CD14-positive monocyte (primary cell): ENCODE measurements at regions not wholly inside any gene's neighbourhood (a gene's known extent, or its start where the extent isn't known, plus 50 kb on each side); places are given as distances from the start of the nearest gene placed in this dataset.

Experiments
- DNase-seq, 3 donors: peaks; one replicate each; pipeline ENCODE4 v3.0.0-alpha.2; 2011 to 2022
- H2AFZ ChIP-seq: 2 replicates; pipeline ENCODE4 v1.6.0; 2012; ENCODE audit warnings: mild to moderate bottlenecking, low read depth, low read length, inconsistent platforms; ENCODE audit not compliant: insufficient read depth, poor library complexity, severe bottlenecking
- H3K27ac ChIP-seq, 2 donors: 1 replicate in 1 of 2; 2 replicates in 1 of 2; pipeline ENCODE4 v1.5.1; 2012 to 2013; ENCODE audit warnings: low read length in 2 of 2, control low read depth in 1 of 2, inconsistent platforms in 1 of 2, low read depth in 1 of 2, mild to moderate bottlenecking in 1 of 2
- H3K27me3 ChIP-seq, 2 donors: one replicate each; pipeline versions ENCODE4 v1.6.0 to v1.6.1; 2011 to 2013; ENCODE audit warnings: low read length in 2 of 2; ENCODE audit not compliant: control insufficient read depth in 2 of 2, insufficient read depth in 2 of 2
- H3K36me3 ChIP-seq, 2 donors: replicated peaks in 1 of 2; 1 replicate in 1 of 2; 2 replicates in 1 of 2; pipeline versions ENCODE4 v1.5.1 to v1.6.1; 2012 to 2013; ENCODE audit warnings: low read length in 2 of 2, control low read depth in 1 of 2, inconsistent platforms in 1 of 2, mild to moderate bottlenecking in 1 of 2; ENCODE audit not compliant: insufficient read depth in 2 of 2, control insufficient read depth in 1 of 2
- H3K4me1 ChIP-seq, 2 donors: 1 replicate in 1 of 2; 2 replicates in 1 of 2; pipeline versions ENCODE4 v1.5.1 to v1.6.1; 2012 to 2013; ENCODE audit warnings: low read length in 2 of 2, control low read depth in 1 of 2, inconsistent platforms in 1 of 2, mild to moderate bottlenecking in 1 of 2, moderate library complexity in 1 of 2; ENCODE audit not compliant: insufficient read depth in 2 of 2, control insufficient read depth in 1 of 2
- H3K4me2 ChIP-seq: replicated peaks from 2 replicates; pipeline ENCODE3; 2012; ENCODE audit warnings: low read length, moderate library complexity, mild to moderate bottlenecking; ENCODE audit not compliant: poor library complexity, severe bottlenecking; ENCODE audit errors: extremely low read depth
- H3K4me3 ChIP-seq, 3 experiments: fragments of 200-600 bp in 1 of 3; sonication (generic) in 1 of 3; replicated peaks in 1 of 3; 1 replicate in 2 of 3; 2 replicates in 1 of 3; pipeline ENCODE4 v1.5.1; 2011 to 2013; ENCODE audit warnings: low read length in 3 of 3, mild to moderate bottlenecking in 3 of 3, control low read depth in 2 of 3, low read depth in 2 of 3, inconsistent platforms in 1 of 3, moderate library complexity in 1 of 3
- H3K79me2 ChIP-seq: 2 replicates; pipeline ENCODE4 v1.6.0; 2012; ENCODE audit warnings: mild to moderate bottlenecking, control low read depth, inconsistent platforms, low read length, moderate library complexity; ENCODE audit not compliant: insufficient read depth
- H3K9ac ChIP-seq: 2 replicates; pipeline ENCODE4 v1.6.0; 2017; ENCODE audit warnings: low read length, mild to moderate bottlenecking; ENCODE audit not compliant: insufficient read depth, poor library complexity, severe bottlenecking
- H3K9me3 ChIP-seq, 2 donors: replicated peaks in 1 of 2; 1 replicate in 1 of 2; 2 replicates in 1 of 2; pipeline versions ENCODE4 v1.5.1 to v1.6.1; 2012 to 2013; ENCODE audit warnings: low read length in 2 of 2, control low read depth in 1 of 2; ENCODE audit not compliant: control insufficient read depth in 1 of 2, insufficient read depth in 1 of 2
- H4K20me1 ChIP-seq: 2 replicates; pipeline ENCODE4 v1.6.0; 2012; ENCODE audit warnings: mild to moderate bottlenecking, low read length, control low read depth, moderate library complexity; ENCODE audit not compliant: insufficient read depth
- H3K27ac Mint-ChIP-seq, 7 donors: one replicate each; pipeline ENCODE4 v1.8.0; 2020; ENCODE audit warnings: mild to moderate bottlenecking in 7 of 7, mixed read lengths in 7 of 7, moderate library complexity in 6 of 7, inconsistent platforms in 2 of 7
- H3K27me3 Mint-ChIP-seq, 3 donors: one replicate each; pipeline ENCODE4 v1.8.0; 2021 to 2022; ENCODE audit warnings: low read depth in 3 of 3, mild to moderate bottlenecking in 3 of 3, mixed read lengths in 3 of 3, moderate library complexity in 3 of 3, inconsistent platforms in 1 of 3
- H3K36me3 Mint-ChIP-seq, 2 donors: one replicate each; pipeline ENCODE4 v1.8.0; 2020; ENCODE audit warnings: mixed read lengths in 2 of 2, inconsistent platforms in 1 of 2, mild to moderate bottlenecking in 1 of 2
- H3K4me1 Mint-ChIP-seq: one replicate; pipeline ENCODE4 v1.8.0; 2020; ENCODE audit warnings: mild to moderate bottlenecking, mixed read lengths
- H3K4me3 Mint-ChIP-seq, 2 donors: one replicate each; pipeline ENCODE4 v1.8.0; 2020; ENCODE audit warnings: mild to moderate bottlenecking in 2 of 2, mixed read lengths in 2 of 2, moderate library complexity in 1 of 2
- H3K9me3 Mint-ChIP-seq, 7 donors: one replicate each; pipeline ENCODE4 v1.8.0; 2020 to 2022; ENCODE audit warnings: mixed read lengths in 7 of 7, mild to moderate bottlenecking in 6 of 7, moderate library complexity in 6 of 7, inconsistent platforms in 2 of 7
- CTCF ChIP-seq: fragments of 200-600 bp; IDR thresholded peaks from one replicate; pipeline ENCODE4 v1.8.0; 2022; ENCODE audit warnings: antibody characterized with exemption, mild to moderate bottlenecking
- WGBS: methylation state at CpG from one replicate; pipeline ENCODE4 v1.1.5; 2013; ENCODE audit warnings: missing lambda C conversion rate; ENCODE audit not compliant: insufficient coverage; 5-methylcytosine and 5-hydroxymethylcytosine counted together
- intact Hi-C, 2 donors: fragments of 100-400 bp; cut with micrococcal nuclease; formaldehyde crosslinking; loops; one replicate each; pipeline versions ENCODE4 v1.15.0 to v1.15.1; 2023

- Histone ChIP-seq H3K9me3 (no peaks in the 10 kb centered on the region), H3K4me3 (no peak overlapping the region), H3K4me2 (no peak overlapping the region), H3K79me2 (no peaks in the 10 kb centered on the region), H3K9ac (no peak overlapping the region), H3K36me3 (no peaks in the 10 kb centered on the region), H3K27me3 (no peaks in the 10 kb centered on the region), H3K27ac (no peak overlapping the region), H3K4me1 (peaks cover 14 to 19% of the 10 kb centered on the region in 2 donors), H2AFZ (no peak overlapping the region), H4K20me1 (no peaks in the 10 kb centered on the region)
- WGBS: no CpG with 5 or more reads among the region's 2 CpGs
- Mint-ChIP-seq H3K36me3 (no peaks in the 10 kb centered on the region), H3K4me3 (no peak overlapping the region), H3K4me1 (peaks cover 17% of the 10 kb centered on the region), H3K27me3 (peaks cover 0 to 2% (median 0%) of the 10 kb centered on the region in 3 donors), H3K27ac (no peak overlapping the region), H3K9me3 (peaks cover 0 to 5% (median 1%) of the 10 kb centered on the region in 7 donors)
- no peak for TF ChIP-seq CTCF
- intact Hi-C loops: no loop called here
- no peak for DNase-seq
These were observed 90.6 kb downstream of the TNFSF13B start for GRCh38 chr13:108360139-108360538.

- H3K79me2 ChIP-seq: no peaks in the 10 kb centered on the region
- no peak overlapping the region for H3K4me3 ChIP-seq
- no peak overlapping the region for H3K4me2 ChIP-seq
- no peak overlapping the region for H3K9ac ChIP-seq
- H3K4me1 Mint-ChIP-seq: peaks cover 20% of the 10 kb centered on the region
- H3K9me3 Mint-ChIP-seq: peaks cover 0 to 5% (median 2%) of the 10 kb centered on the region in 7 donors
- H3K9me3 ChIP-seq: no peaks in the 10 kb centered on the region
- 72% methylated on average over 7 of the region's 9 CpGs for WGBS
- no peak overlapping the region for H3K4me3 Mint-ChIP-seq
- no peak overlapping the region for H2AFZ ChIP-seq
- TF ChIP-seq CTCF: no peak
- H3K36me3 ChIP-seq: no peaks in the 10 kb centered on the region
- H4K20me1 ChIP-seq: no peaks in the 10 kb centered on the region
- no peak overlapping the region for H3K27ac Mint-ChIP-seq
- DNase-seq: no peak
- H3K27me3 ChIP-seq: no peaks in the 10 kb centered on the region
- H3K27ac ChIP-seq: no peak overlapping the region
- peaks cover 15 to 19% of the 10 kb centered on the region in 2 donors for H3K4me1 ChIP-seq
- H3K36me3 Mint-ChIP-seq: no peaks in the 10 kb centered on the region
- intact Hi-C loops: no loop called here
- peaks cover 0 to 2% (median 0%) of the 10 kb centered on the region in 3 donors for H3K27me3 Mint-ChIP-seq
These were observed 92.3 kb downstream of the TNFSF13B start for GRCh38 chr13:108361769-108362168.
